Activated CD4-positive, alpha-beta T cell treated with anti-CD3 and anti-CD28 coated beads for 36 hours (primary cell): ENCODE measurements at regions not wholly inside any gene's neighbourhood (a gene's known extent, or its start where the extent isn't known, plus 50 kb on each side); places are given as distances from the start of the nearest gene placed in this dataset.

ENCODE experiments used
- ATAC-seq: fragments of 200-7000 bp; cut with Tn5 transposase; one replicate; pipeline ENCODE4 v1.10.0; 2021; ENCODE audit warnings: mild to moderate bottlenecking, moderate library complexity
- CTCF ChIA-PET: fragments of 350-600 bp; sonication (Branson Sonifier 250); formaldehyde crosslinking; loops from one replicate; lab custom pipeline; 2021; ENCODE audit warnings: antibody characterized with exemption; lab: Charles Lee
- POLR2A ChIA-PET: fragments of 350-600 bp; sonication (Branson Sonifier 250); formaldehyde crosslinking; loops from one replicate; lab custom pipeline; 2021; ENCODE audit warnings: antibody characterized with exemption, inconsistent platforms; lab: Charles Lee
- DNase-seq: peaks from one replicate; pipeline ENCODE4 v3.0.0-alpha.2; 2020
- H3K27ac Mint-ChIP-seq: one replicate; pipeline ENCODE4 v1.8.0; 2021; ENCODE audit warnings: mixed read lengths
- H3K27me3 Mint-ChIP-seq: one replicate; pipeline ENCODE4 v1.8.0; 2021; ENCODE audit warnings: mixed read lengths
- H3K36me3 Mint-ChIP-seq: one replicate; pipeline ENCODE4 v1.8.0; 2021; ENCODE audit warnings: low read depth, mixed read lengths
- H3K4me1 Mint-ChIP-seq: one replicate; pipeline ENCODE4 v1.8.0; 2021; ENCODE audit warnings: mixed read lengths
- H3K4me3 Mint-ChIP-seq: one replicate; pipeline ENCODE4 v1.8.0; 2021; ENCODE audit warnings: mild to moderate bottlenecking, moderate library complexity, mixed read lengths
- H3K9me3 Mint-ChIP-seq: one replicate; pipeline ENCODE4 v1.8.0; 2021; ENCODE audit warnings: low read depth, mixed read lengths
- intact Hi-C, 2 experiments: fragments of 100-400 bp; cut with DNase I in 1 of 2; cut with micrococcal nuclease in 1 of 2; formaldehyde crosslinking; loops; one replicate each; pipeline versions ENCODE4 v1.14.2 to v1.15.1; 2022 to 2024; cut with DNase I, micrococcal nuclease

DNA sequence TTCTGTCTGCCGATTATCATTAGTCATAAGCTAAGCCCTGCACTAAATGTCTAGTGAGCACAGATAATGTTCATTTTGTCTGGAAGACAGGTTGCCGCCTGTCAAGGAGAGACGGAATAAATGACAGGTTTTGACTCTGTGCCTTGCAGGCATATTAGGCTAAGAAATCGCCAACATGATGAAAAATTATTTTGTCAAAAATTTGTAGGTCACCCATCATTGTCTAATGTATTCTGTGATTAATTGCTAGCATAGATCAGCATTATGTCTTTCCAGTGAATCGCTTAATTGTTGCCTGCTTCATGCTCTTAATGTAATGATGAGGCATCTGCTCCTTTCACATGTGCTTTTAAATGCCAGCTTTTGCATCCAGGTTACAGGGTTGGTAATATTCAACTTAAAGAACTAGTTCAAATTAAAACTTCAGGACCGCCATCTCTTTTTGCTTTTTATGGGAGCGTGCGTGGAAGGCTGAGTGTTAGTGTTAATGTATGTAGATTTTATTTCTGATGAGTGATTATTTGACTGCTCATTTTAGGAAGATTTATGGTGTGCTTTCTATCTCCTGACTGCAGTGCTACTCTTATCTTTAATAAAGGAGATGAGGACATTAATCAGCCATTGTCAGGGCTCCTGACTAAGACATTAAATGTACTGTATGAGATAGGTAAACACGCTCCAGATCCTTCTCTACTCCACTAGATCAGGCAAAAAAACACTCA lies 120.8 kb upstream of the MEIS2 start:
- intact Hi-C loops = no loop called here
- Mint-ChIP-seq H3K4me3 (no peak overlapping the region), H3K36me3 (no peaks in the 10 kb centered on the region), H3K4me1 (no peaks in the 10 kb centered on the region), H3K27me3 (no peaks in the 10 kb centered on the region), H3K27ac (no peak overlapping the region), H3K9me3 (no peaks in the 10 kb centered on the region)
- CTCF ChIA-PET = no interaction called here
- POLR2A ChIA-PET = no interaction called here
- no peak for ATAC-seq
- no peak for DNase-seq

GRCh38 chr15:37221671-37222145 lies 121.4 kb upstream of the MEIS2 start:
- ChIA-PET POLR2A (no interaction called here), CTCF (no interaction called here)
- Mint-ChIP-seq H3K4me1 (no peaks in the 10 kb centered on the region), H3K9me3 (no peaks in the 10 kb centered on the region), H3K4me3 (no peak overlapping the region), H3K27me3 (no peaks in the 10 kb centered on the region), H3K36me3 (no peaks in the 10 kb centered on the region), H3K27ac (no peak overlapping the region)
- ATAC-seq = no peak
- no peak for DNase-seq
- intact Hi-C loops = no loop called here

DNA sequence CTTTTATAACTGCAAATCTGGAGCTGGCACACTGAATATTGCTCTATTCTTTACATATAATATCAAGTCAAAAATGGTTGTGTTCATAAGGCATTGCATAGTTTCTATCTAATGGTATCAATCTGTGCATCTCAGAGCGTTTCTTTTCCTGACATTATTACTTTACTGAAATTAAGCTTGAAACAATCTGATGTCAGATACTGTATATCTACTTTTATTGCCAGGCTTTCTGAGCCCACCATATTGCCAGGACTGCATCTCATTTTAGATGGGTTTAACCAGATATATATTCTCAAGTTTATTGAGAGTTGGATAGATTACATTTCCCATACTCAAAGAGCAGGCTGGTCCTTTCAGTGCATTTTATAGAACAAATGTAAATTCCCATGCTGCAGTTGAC lies 122.7 kb upstream of the MEIS2 start:
- H3K36me3 Mint-ChIP-seq = no peaks in the 10 kb centered on the region
- H3K27me3 Mint-ChIP-seq = no peaks in the 10 kb centered on the region
- intact Hi-C loops = no loop called here
- H3K4me1 Mint-ChIP-seq = no peaks in the 10 kb centered on the region
- H3K4me3 Mint-ChIP-seq = no peak overlapping the region
- H3K9me3 Mint-ChIP-seq = no peaks in the 10 kb centered on the region
- no peak for DNase-seq
- no peak for ATAC-seq
- no peak overlapping the region for H3K27ac Mint-ChIP-seq
- CTCF ChIA-PET = no interaction called here
- POLR2A ChIA-PET = no interaction called here

GRCh38 chr15:37229855-37230619 lies 129.7 kb upstream of the MEIS2 start:
- POLR2A ChIA-PET = no interaction called here
- ATAC-seq (no peak), DNase-seq (no peak)
- Mint-ChIP-seq H3K36me3 (no peaks in the 10 kb centered on the region), H3K27me3 (peaks cover 4% of the 10 kb centered on the region), H3K9me3 (peaks cover 6% of the 10 kb centered on the region), H3K4me3 (no peak overlapping the region), H3K4me1 (no peaks in the 10 kb centered on the region), H3K27ac (no peak overlapping the region)
- intact Hi-C loops = no loop called here
- CTCF ChIA-PET = no interaction called here

DNA sequence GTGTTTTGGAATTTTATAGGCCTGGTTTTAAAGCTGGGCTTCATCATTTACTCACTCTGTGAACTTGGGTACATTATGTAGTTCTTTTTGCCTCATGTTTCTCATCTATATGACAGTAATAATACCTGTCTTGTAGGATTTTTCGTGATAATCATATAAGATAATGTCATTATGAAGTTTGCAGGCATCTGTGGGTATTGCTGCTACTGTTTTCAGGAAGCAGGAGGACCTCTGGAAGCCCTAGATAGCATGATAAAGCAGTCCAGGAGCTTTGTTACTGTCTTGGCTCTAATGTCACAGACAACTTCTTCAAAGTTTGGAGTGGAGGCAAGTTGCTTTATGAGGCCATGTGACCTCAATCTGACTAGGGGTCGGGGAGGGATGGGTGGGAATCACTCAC lies 145.0 kb upstream of the MEIS2 start:
- no peak overlapping the region for H3K4me3 Mint-ChIP-seq
- intact Hi-C loops = no loop called here
- CTCF ChIA-PET = no interaction called here
- DNase-seq (no peak), ATAC-seq (no peak)
- H3K36me3 Mint-ChIP-seq = no peaks in the 10 kb centered on the region
- no peak overlapping the region for H3K27ac Mint-ChIP-seq
- no peaks in the 10 kb centered on the region for H3K4me1 Mint-ChIP-seq
- H3K9me3 Mint-ChIP-seq = peaks cover under 1% of the 10 kb centered on the region
- POLR2A ChIA-PET = no interaction called here
- no peaks in the 10 kb centered on the region for H3K27me3 Mint-ChIP-seq

DNA sequence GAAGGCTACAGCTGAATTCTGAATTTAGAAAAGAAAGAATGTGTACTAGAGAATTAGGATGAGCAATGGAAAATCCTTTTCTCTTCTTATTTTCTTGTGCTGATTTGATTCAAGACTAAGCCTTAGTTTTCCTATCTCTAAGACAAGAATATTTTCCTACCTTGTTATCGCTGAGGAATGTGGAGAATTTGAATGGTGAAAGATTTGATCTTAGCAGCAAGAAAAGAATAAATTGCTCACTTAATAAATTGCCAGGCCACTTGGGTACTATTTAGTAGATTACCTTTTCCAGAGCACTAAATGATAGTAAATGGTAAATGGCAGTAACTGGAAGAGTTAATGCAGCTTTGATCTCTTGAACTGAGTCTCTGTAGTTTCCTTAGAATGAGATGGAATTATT lies 145.7 kb upstream of the MEIS2 start:
- Mint-ChIP-seq H3K9me3 (no peaks in the 10 kb centered on the region), H3K4me1 (no peaks in the 10 kb centered on the region), H3K36me3 (no peaks in the 10 kb centered on the region), H3K27me3 (no peaks in the 10 kb centered on the region), H3K27ac (no peak overlapping the region), H3K4me3 (no peak overlapping the region)
- ChIA-PET POLR2A (no interaction called here), CTCF (no interaction called here)
- no peak for DNase-seq
- ATAC-seq = no peak
- intact Hi-C loops = no loop called here

DNA sequence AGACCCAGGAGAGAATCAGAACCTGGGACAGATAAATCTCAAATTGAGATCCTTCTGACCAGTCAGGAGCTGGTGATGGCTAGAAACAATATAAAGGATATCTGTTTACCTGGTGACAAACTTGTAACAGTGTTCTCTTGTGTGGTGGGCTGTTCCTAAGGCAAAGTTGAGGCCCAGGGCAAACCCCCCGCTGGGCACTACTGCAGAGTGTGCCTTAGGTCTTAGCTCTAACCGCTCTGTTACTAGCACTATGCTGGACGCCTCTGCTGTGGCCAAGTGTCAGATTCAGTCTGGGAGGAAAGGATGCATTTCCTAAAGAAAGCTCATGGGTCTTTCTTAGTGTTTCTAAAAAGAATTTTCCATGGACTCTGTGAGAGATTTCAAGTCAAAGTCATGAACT lies 146.5 kb upstream of the MEIS2 start:
- intact Hi-C loops = no loop called here
- H3K27me3 Mint-ChIP-seq = no peaks in the 10 kb centered on the region
- no peaks in the 10 kb centered on the region for H3K36me3 Mint-ChIP-seq
- POLR2A ChIA-PET = no interaction called here
- no peaks in the 10 kb centered on the region for H3K4me1 Mint-ChIP-seq
- H3K9me3 Mint-ChIP-seq = no peaks in the 10 kb centered on the region
- CTCF ChIA-PET = no interaction called here
- no peak overlapping the region for H3K4me3 Mint-ChIP-seq
- ATAC-seq (no peak), DNase-seq (no peak)
- no peak overlapping the region for H3K27ac Mint-ChIP-seq

DNA sequence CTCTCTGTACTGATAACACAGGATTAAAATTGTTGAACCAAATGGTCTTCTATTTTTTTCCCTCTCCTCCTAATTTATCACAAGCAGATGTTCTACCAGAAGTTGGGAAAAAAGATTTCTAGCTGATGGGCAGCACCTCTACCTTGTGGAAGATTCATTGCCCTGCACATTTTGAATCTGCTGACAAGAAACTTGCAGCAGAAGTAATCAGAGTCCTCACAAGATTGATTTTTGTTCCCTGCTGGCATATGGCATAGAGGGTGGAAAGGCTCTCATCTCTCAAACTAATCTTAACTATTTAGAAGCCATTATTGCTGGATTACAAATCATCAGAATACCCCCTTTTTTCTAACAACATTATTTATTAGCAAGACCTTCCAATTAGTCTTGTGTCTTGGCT lies 148.9 kb upstream of the MEIS2 start:
- DNase-seq = no peak
- no peaks in the 10 kb centered on the region for H3K27me3 Mint-ChIP-seq
- CTCF ChIA-PET = no interaction called here
- no peak for ATAC-seq
- no peaks in the 10 kb centered on the region for H3K9me3 Mint-ChIP-seq
- H3K4me1 Mint-ChIP-seq = no peaks in the 10 kb centered on the region
- H3K27ac Mint-ChIP-seq = no peak overlapping the region
- H3K36me3 Mint-ChIP-seq = no peaks in the 10 kb centered on the region
- POLR2A ChIA-PET = no interaction called here
- intact Hi-C loops = no loop called here
- no peak overlapping the region for H3K4me3 Mint-ChIP-seq

DNA sequence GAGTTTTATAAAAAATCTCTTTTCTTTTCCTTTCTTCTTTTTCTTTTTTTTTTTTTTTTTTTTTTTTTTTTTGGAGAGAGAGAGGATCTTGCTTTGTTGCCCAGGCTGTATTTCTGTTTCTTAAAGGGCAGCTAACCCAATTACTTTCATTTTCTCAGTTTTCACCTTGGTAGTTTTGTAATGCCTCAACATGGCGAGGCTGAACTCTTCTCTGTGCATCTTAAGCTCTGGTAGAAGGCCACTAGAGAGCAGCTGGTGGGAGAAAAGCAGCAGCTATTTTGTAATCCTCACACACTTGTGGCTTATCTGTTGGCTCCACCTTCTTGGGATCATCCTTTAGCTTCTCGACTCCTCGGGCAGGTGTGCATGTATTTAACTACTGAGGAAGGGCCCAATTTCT lies 152.2 kb upstream of the MEIS2 start:
- Mint-ChIP-seq H3K9me3 (no peaks in the 10 kb centered on the region), H3K36me3 (no peaks in the 10 kb centered on the region), H3K4me1 (no peaks in the 10 kb centered on the region), H3K4me3 (no peak overlapping the region), H3K27ac (no peak overlapping the region), H3K27me3 (no peaks in the 10 kb centered on the region)
- ATAC-seq (no peak), DNase-seq (no peak)
- ChIA-PET POLR2A (no interaction called here), CTCF (no interaction called here)
- intact Hi-C loops = no loop called here

GRCh38 chr15:37253877-37254276 lies 153.5 kb upstream of the MEIS2 start:
- CTCF ChIA-PET = interaction anchor here (0.9 kb wide), 1 partner anchor 23 kb away, joined by 3 read pairs; no protein-coding TSS in a partner anchor

GRCh38 chr15:37260255-37260654 lies 159.9 kb upstream of the MEIS2 start:
- no peak overlapping the region for H3K4me3 Mint-ChIP-seq
- ChIA-PET POLR2A (no interaction called here), CTCF (no interaction called here)
- H3K27ac Mint-ChIP-seq = no peak overlapping the region
- intact Hi-C loops = no loop called here
- no peak for ATAC-seq
- H3K27me3 Mint-ChIP-seq = no peaks in the 10 kb centered on the region
- no peaks in the 10 kb centered on the region for H3K36me3 Mint-ChIP-seq
- no peaks in the 10 kb centered on the region for H3K9me3 Mint-ChIP-seq
- H3K4me1 Mint-ChIP-seq = no peaks in the 10 kb centered on the region
- no peak for DNase-seq

More at GRCh38 chr15:37253877-37254276, 153.5 kb upstream of the MEIS2 start:
- H3K27me3 Mint-ChIP-seq = no peaks in the 10 kb centered on the region
- ATAC-seq (no peak), DNase-seq (no peak)
- intact Hi-C loops = no loop called here
- no peak overlapping the region for H3K4me3 Mint-ChIP-seq
- POLR2A ChIA-PET = no interaction called here
- no peak overlapping the region for H3K27ac Mint-ChIP-seq
- H3K36me3 Mint-ChIP-seq = no peaks in the 10 kb centered on the region
- H3K9me3 Mint-ChIP-seq = no peaks in the 10 kb centered on the region
- H3K4me1 Mint-ChIP-seq = no peaks in the 10 kb centered on the region

DNA sequence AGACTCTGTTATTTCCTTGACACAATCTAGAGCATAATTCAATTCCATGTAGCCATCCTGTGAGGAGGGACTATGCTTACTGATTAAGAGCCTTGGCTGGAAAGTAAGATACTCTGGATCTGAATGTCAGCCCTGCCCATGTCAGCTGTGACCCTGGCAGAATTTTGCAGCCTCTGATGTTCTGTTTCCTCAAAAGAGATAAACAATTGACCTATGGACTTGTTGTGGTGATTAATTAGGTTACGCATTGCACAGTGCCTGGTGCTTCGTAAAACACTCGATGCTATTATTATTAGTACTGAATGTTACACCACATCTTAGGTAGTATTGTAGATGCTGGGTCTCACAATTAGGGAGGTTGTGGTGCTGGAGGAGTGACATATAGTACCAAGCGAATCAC lies 161.3 kb upstream of the MEIS2 start:
- Mint-ChIP-seq H3K4me3 (no peak overlapping the region), H3K36me3 (no peaks in the 10 kb centered on the region), H3K9me3 (no peaks in the 10 kb centered on the region), H3K27ac (no peak overlapping the region), H3K4me1 (no peaks in the 10 kb centered on the region), H3K27me3 (no peaks in the 10 kb centered on the region)
- intact Hi-C loops = no loop called here
- no peak for ATAC-seq
- ChIA-PET POLR2A (no interaction called here), CTCF (no interaction called here)
- no peak for DNase-seq
